ENCODE measurements at regions not wholly inside any gene's neighbourhood (a gene's known extent, or its start where the extent isn't known, plus 50 kb on each side); places are given as distances from the start of the nearest gene placed in this dataset.

GRCh38 chr9:115169003-115169402, 51.0 kb upstream of the TNC start:
- Mint-ChIP-seq H3K36me3 (no peaks in the 10 kb centered on the region), H3K27me3 (peaks cover 9% of the 10 kb centered on the region), H3K27ac (no peak overlapping the region), H3K9me3 (peaks cover 1% of the 10 kb centered on the region), H3K4me3 (no peak overlapping the region), H3K4me1 (no peaks in the 10 kb centered on the region)
- no peak for DNase-seq

DNA sequence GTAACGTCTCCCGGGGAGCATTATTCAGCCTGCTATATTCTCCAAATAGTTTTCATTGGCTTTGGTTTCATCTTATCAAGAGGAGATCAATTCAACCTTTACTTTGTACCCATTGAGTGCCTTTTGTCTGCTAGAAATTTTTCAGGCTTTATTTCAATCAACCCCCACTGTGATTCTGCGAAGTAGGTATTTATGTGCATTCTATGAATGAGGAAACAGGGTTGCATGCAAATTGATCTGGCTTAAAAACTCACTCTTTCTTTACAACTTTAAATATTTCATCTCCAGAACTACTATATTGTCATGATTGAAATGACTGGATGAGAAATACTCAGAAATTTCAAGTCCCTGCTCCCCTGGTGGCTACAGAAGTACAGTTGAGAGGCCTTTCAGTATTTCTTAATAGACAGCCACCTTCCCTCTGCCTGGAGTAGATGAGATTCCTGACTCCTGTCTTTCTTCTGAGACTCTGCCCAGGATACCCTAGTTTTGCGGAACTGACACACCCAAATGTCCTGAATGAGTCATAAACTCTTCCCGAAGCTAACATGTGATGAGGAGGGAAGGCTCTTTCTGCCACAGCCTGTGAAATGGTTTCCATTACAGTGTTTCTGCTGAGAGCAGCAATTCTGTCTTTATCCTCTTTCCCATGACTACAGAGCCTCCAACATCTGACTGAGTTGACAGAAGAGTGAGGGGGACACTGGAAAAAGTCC, 52.6 kb upstream of the TNC start:
- H3K27ac Mint-ChIP-seq = no peak overlapping the region
- H3K4me1 Mint-ChIP-seq = no peaks in the 10 kb centered on the region
- no peaks in the 10 kb centered on the region for H3K36me3 Mint-ChIP-seq
- peaks cover 9% of the 10 kb centered on the region for H3K27me3 Mint-ChIP-seq
- DNase-seq = no peak
- H3K4me3 Mint-ChIP-seq = no peak overlapping the region
- H3K9me3 Mint-ChIP-seq = peaks cover under 1% of the 10 kb centered on the region

GRCh38 chr9:115171921-115172388, 54.0 kb upstream of the TNC start:
- Mint-ChIP-seq H3K36me3 (no peaks in the 10 kb centered on the region), H3K27ac (no peak overlapping the region), H3K27me3 (peaks cover 9% of the 10 kb centered on the region), H3K4me3 (no peak overlapping the region), H3K4me1 (no peaks in the 10 kb centered on the region), H3K9me3 (no peaks in the 10 kb centered on the region)
- no peak for DNase-seq

DNA sequence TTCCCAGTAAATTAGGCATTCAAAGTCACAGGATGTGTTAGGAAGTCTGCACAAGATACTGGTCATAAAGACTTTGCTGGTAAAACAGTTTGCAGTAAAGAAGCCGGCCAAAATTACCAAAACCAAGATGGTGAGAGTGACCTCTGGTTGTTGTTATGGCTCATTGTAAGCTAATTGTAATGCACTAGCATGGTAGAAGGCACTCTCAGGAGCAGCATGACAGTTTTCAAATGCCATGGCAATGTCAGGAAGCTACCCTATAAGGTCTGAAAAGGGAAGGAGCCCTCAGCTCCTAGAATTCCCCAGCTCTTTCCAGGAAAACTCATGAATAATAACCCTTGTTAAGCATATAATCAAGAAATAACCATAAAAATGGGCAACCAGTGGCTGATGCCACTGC, 64.3 kb upstream of the TNC start:
- no peaks in the 10 kb centered on the region for H3K9me3 Mint-ChIP-seq
- no peak overlapping the region for H3K27ac Mint-ChIP-seq
- H3K4me3 Mint-ChIP-seq = no peak overlapping the region
- DNase-seq = no peak
- no peaks in the 10 kb centered on the region for H3K36me3 Mint-ChIP-seq
- H3K27me3 Mint-ChIP-seq = peaks cover 4% of the 10 kb centered on the region
- no peaks in the 10 kb centered on the region for H3K4me1 Mint-ChIP-seq

GRCh38 chr9:115183436-115183835, 65.5 kb upstream of the TNC start:
- H3K27ac Mint-ChIP-seq = no peak overlapping the region
- no peak overlapping the region for H3K4me3 Mint-ChIP-seq
- no peaks in the 10 kb centered on the region for H3K36me3 Mint-ChIP-seq
- peaks cover 4% of the 10 kb centered on the region for H3K27me3 Mint-ChIP-seq
- DNase-seq = no peak
- H3K4me1 Mint-ChIP-seq = no peaks in the 10 kb centered on the region
- H3K9me3 Mint-ChIP-seq = no peaks in the 10 kb centered on the region

GRCh38 chr9:115189686-115190085, 71.7 kb upstream of the TNC start:
- Mint-ChIP-seq H3K9me3 (peaks cover 5% of the 10 kb centered on the region), H3K4me1 (no peaks in the 10 kb centered on the region), H3K4me3 (no peak overlapping the region), H3K27me3 (peaks cover 34% of the 10 kb centered on the region), H3K27ac (no peak overlapping the region), H3K36me3 (no peaks in the 10 kb centered on the region)
- DNase-seq = no peak

DNA sequence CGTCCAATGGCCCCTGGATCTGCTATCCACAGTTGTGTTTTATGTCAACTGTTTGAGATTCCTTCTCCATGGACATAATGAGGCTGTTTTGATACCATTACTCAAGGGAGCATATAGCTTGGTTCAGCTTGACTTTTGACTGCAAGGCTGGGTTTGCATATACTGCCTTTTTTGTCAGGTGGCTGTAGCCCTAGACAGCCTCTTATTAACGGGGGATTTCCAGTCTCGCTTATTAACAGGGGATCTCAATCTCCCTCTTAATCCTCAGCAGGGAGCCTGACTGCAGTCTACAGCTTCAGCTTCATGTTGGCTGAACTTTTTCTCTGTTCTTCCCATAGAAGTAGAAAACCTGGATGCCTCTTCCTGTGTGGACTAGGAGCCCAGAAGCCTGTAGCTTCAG, 73.7 kb upstream of the TNC start:
- H3K9me3 Mint-ChIP-seq = peaks cover 5% of the 10 kb centered on the region
- no peaks in the 10 kb centered on the region for H3K4me1 Mint-ChIP-seq
- H3K4me3 Mint-ChIP-seq = no peak overlapping the region
- H3K27me3 Mint-ChIP-seq = peaks cover 40% of the 10 kb centered on the region
- DNase-seq = no peak
- H3K27ac Mint-ChIP-seq = no peak overlapping the region
- peaks cover 2% of the 10 kb centered on the region for H3K36me3 Mint-ChIP-seq

- no peaks in the 10 kb centered on the region for H3K4me1 Mint-ChIP-seq
- peaks cover 36% of the 10 kb centered on the region for H3K27me3 Mint-ChIP-seq
- no peak overlapping the region for H3K27ac Mint-ChIP-seq
- no peak overlapping the region for H3K4me3 Mint-ChIP-seq
- H3K9me3 Mint-ChIP-seq = peaks cover 5% of the 10 kb centered on the region
- no peak for DNase-seq
- H3K36me3 Mint-ChIP-seq = peaks cover 2% of the 10 kb centered on the region
Measured at GRCh38 chr9:115192280-115192679, 74.3 kb upstream of the TNC start.

DNA sequence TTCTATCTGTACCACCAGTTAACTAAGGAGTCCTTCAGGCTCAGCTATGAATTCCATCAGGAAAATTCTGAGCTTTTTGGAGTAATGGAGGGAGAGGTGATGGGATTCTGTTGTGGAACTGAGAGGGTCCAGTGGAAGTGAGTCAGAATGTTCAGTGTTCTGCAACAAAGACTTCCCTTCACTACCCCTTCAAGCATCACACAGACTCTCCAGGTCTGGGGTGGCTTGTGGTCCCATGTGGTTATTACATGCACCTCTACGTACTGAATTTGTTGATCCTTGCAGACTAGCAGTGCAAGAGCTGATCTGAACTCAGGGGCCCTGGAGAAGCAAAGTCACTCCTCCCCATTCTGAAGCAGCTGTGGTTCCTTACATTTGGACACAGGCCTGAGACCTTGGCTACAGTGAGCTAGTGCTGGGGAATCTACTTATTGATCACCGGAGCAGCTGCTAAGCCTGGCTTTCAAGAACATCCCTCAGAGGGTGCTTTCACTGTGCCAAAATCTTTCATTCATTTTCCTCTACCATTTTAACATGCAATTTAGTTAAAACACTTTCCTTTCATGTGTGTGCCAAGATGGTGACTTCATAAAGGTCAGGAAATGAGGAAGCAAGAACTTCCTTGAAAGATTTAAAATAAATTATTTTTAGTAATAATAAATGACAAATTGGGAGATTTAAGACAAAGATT, 75.0 kb upstream of the TNC start:
- Mint-ChIP-seq H3K4me3 (no peak overlapping the region), H3K27me3 (peaks cover 36% of the 10 kb centered on the region), H3K9me3 (peaks cover 5% of the 10 kb centered on the region)

GRCh38 chr9:115193777-115194176, 75.8 kb upstream of the TNC start:
- Mint-ChIP-seq H3K27me3 (peaks cover 40% of the 10 kb centered on the region), H3K27ac (no peak overlapping the region), H3K4me1 (no peaks in the 10 kb centered on the region), H3K36me3 (peaks cover 2% of the 10 kb centered on the region), H3K4me3 (no peak overlapping the region), H3K9me3 (peaks cover 5% of the 10 kb centered on the region)
- DNase-seq = no peak

More for the DNA sequence above, 75.0 kb upstream of the TNC start:
- peaks cover 2% of the 10 kb centered on the region for H3K36me3 Mint-ChIP-seq
- no peak overlapping the region for H3K27ac Mint-ChIP-seq
- DNase-seq = no peak
- H3K4me1 Mint-ChIP-seq = no peaks in the 10 kb centered on the region

- peaks cover 5% of the 10 kb centered on the region for H3K9me3 Mint-ChIP-seq
- peaks cover 2% of the 10 kb centered on the region for H3K36me3 Mint-ChIP-seq
- H3K4me1 Mint-ChIP-seq = no peaks in the 10 kb centered on the region
- DNase-seq = no peak
- H3K4me3 Mint-ChIP-seq = no peak overlapping the region
- H3K27me3 Mint-ChIP-seq = peaks cover 43% of the 10 kb centered on the region
- no peak overlapping the region for H3K27ac Mint-ChIP-seq
Measured at GRCh38 chr9:115194216-115194615, 76.3 kb upstream of the TNC start.

DNA sequence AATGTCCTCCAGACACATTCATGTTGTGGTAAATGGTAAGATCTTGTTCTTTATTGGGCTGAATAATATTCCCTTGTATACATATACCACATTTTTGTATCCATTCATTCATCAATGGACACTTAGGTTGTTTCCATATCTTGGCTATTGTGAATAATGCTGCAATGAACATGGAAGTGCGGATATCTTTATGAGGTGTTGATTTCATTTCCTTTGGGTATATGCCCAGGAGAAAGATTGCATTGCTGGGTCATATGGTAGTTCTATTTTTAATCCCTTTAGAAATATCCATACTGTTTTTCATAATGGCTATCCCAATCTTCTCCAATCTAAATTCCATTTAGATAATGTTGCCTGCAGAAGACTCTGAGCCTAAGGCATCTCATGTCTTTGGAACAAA, 78.0 kb upstream of the TNC start:
- Mint-ChIP-seq H3K27ac (no peak overlapping the region), H3K4me3 (no peak overlapping the region), H3K4me1 (no peaks in the 10 kb centered on the region), H3K36me3 (peaks cover 2% of the 10 kb centered on the region), H3K27me3 (peaks cover 45% of the 10 kb centered on the region), H3K9me3 (peaks cover 2% of the 10 kb centered on the region)
- no peak for DNase-seq

DNA sequence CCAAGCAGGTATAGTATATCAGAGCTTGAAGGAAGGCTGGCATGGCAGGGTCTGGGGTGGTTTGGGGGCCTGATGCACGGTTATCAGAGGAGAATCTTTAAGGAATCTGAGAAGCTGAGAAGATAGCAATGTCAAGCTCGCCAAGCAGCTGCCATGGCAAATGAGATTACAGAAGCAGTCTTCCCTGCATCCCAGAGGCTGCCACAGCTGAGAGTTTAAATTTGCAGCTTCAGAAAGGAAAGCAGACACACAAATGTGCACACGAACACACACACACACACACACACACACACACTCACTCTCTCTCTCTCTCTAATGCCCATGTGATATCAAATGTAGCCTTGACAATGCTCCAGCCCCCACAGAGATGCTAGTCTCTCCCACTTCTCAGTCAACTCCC, 79.0 kb upstream of the TNC start:
- Mint-ChIP-seq H3K4me3 (no peak overlapping the region), H3K9me3 (no peaks in the 10 kb centered on the region), H3K36me3 (peaks cover 2% of the 10 kb centered on the region), H3K27me3 (peaks cover 45% of the 10 kb centered on the region), H3K4me1 (no peaks in the 10 kb centered on the region), H3K27ac (no peak overlapping the region)
- no peak for DNase-seq

DNA sequence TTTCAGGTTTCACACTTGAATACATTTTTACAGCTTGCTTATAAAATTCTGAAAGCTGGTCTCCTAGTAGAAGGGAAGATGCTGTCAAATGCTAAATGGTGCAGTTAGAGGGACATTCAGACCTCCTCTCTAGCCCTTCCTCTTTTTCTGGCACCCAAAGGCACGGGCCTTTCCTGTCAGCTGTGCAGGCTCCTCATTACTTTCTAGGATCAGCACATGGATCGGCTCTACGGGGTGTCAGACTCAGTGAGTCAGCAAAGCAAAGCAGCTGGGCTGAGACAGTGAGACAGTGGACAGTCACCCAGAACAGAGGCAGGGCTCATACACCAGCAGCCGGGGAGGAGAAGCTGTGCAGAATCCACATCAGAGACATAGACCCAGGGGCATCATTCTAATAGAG, 80.0 kb upstream of the TNC start:
- no peak for DNase-seq
- H3K27me3 Mint-ChIP-seq = peaks cover 36% of the 10 kb centered on the region
- no peaks in the 10 kb centered on the region for H3K9me3 Mint-ChIP-seq
- H3K4me1 Mint-ChIP-seq = no peaks in the 10 kb centered on the region
- H3K4me3 Mint-ChIP-seq = no peak overlapping the region
- H3K27ac Mint-ChIP-seq = no peak overlapping the region
- peaks cover 2% of the 10 kb centered on the region for H3K36me3 Mint-ChIP-seq

- Mint-ChIP-seq H3K4me3 (no peak overlapping the region), H3K4me1 (peaks cover 6% of the 10 kb centered on the region), H3K9me3 (no peaks in the 10 kb centered on the region), H3K27ac (no peak overlapping the region), H3K36me3 (no peaks in the 10 kb centered on the region), H3K27me3 (peaks cover 49% of the 10 kb centered on the region)
- no peak for DNase-seq
Measured at GRCh38 chr9:115200711-115201505, 83.0 kb upstream of the TNC start.
